ENCODE measurements at regions not wholly inside any gene's neighbourhood (a gene's known extent, or its start where the extent isn't known, plus 50 kb on each side); places are given as distances from the start of the nearest gene placed in this dataset.

GRCh38 chr18:72391427-72391826 lies 152.7 kb downstream of the CBLN2 start:
- CTCF ChIA-PET: no interaction called here
- no peaks in the 10 kb centered on the region for H3K9me3 ChIP-seq (ENCODE audit: control insufficient read depth, insufficient read depth, low read depth, low read length)
- no peak overlapping the region for H3K4me3 ChIP-seq (ENCODE audit: low read depth in 2 of 2, low read length in 2 of 2)
- DNase-seq (ENCODE audit: low read depth, low spot score) (no peak), ATAC-seq (no peak)
- in situ Hi-C loops (cut with HindIII; ENCODE audit: low pct_unique_long_range_greater_than_20kb, low sequenced_read_pairs) (no loop called here), intact Hi-C loops (cut with micrococcal nuclease; ENCODE audit: unreplicated experiment) (no loop called here)
- POLR2A ChIA-PET: no interaction called here
- no peak overlapping the region for H3K27ac ChIP-seq (ENCODE audit: low read length)
- BruUV-seq (replicated peaks): no TSS peak
- no peak for TF ChIP-seq CTCF (IDR thresholded peaks at IDR 0.05)
- TF ChIP-seq SIN3A (IDR thresholded peaks at IDR 0.05; ENCODE audit: borderline replicate concordance, insufficient read depth, low read depth, low read length): no peak
- TF ChIP-seq POLR2AphosphoS5 (IDR thresholded peaks at IDR 0.05; ENCODE audit: low read depth, low read length): no peak
- TF ChIP-seq REST (IDR thresholded peaks at IDR 0.05; ENCODE audit: insufficient read depth in 1 of 2, low read depth in 2 of 2, low read length in 1 of 2): no peak
- no peak for TF ChIP-seq TCF7L2 (IDR thresholded peaks at IDR 0.05; ENCODE audit: low read depth, low read length)
- H3K27me3 ChIP-seq (ENCODE audit: control insufficient read depth, insufficient read depth, low read length): no peaks in the 10 kb centered on the region
- H3K36me3 ChIP-seq (ENCODE audit: control insufficient read depth, insufficient read depth, low read length): no peaks in the 10 kb centered on the region
- H3K4me1 ChIP-seq (ENCODE audit: control insufficient read depth, insufficient read depth, low read length): no peaks in the 10 kb centered on the region

- CTCF ChIA-PET: no interaction called here
Measured at GRCh38 chr18:72378016-72378415, 166.1 kb downstream of the CBLN2 start.

More at GRCh38 chr18:72378016-72378415, 166.1 kb downstream of the CBLN2 start:
- H3K4me1 ChIP-seq (ENCODE audit: control insufficient read depth, insufficient read depth, low read length): no peaks in the 10 kb centered on the region
- H3K9me3 ChIP-seq (ENCODE audit: control insufficient read depth, insufficient read depth, low read depth, low read length): no peaks in the 10 kb centered on the region
- POLR2A ChIA-PET: interaction anchor here (0.6 kb wide), 1 partner anchor 295 kb away, joined by 4 read pairs; no protein-coding TSS in a partner anchor
- no peak for TF ChIP-seq POLR2AphosphoS5 (IDR thresholded peaks at IDR 0.05; ENCODE audit: low read depth, low read length)
- no peak for TF ChIP-seq TCF7L2 (IDR thresholded peaks at IDR 0.05; ENCODE audit: low read depth, low read length)
- TF ChIP-seq REST (IDR thresholded peaks at IDR 0.05; ENCODE audit: insufficient read depth in 1 of 2, low read depth in 2 of 2, low read length in 1 of 2): no peak
- TF ChIP-seq CTCF (IDR thresholded peaks at IDR 0.05): no peak
- TF ChIP-seq SIN3A (IDR thresholded peaks at IDR 0.05; ENCODE audit: borderline replicate concordance, insufficient read depth, low read depth, low read length): no peak
- DNase-seq (ENCODE audit: low read depth, low spot score) (no peak), ATAC-seq (no peak)
- no peaks in the 10 kb centered on the region for H3K36me3 ChIP-seq (ENCODE audit: control insufficient read depth, insufficient read depth, low read length)
- BruUV-seq (replicated peaks): no TSS peak
- H3K27ac ChIP-seq (ENCODE audit: low read length): no peak overlapping the region
- H3K27me3 ChIP-seq (ENCODE audit: control insufficient read depth, insufficient read depth, low read length): no peaks in the 10 kb centered on the region
- H3K4me3 ChIP-seq (ENCODE audit: low read depth in 2 of 2, low read length in 2 of 2): no peak overlapping the region
- in situ Hi-C loops (cut with HindIII; ENCODE audit: low pct_unique_long_range_greater_than_20kb, low sequenced_read_pairs) (no loop called here), intact Hi-C loops (cut with micrococcal nuclease; ENCODE audit: unreplicated experiment) (no loop called here)
